HG03196 (cell line): ENCODE measurements at regions not wholly inside any gene's neighbourhood (a gene's known extent, or its start where the extent isn't known, plus 50 kb on each side); places are given as distances from the start of the nearest gene placed in this dataset.
"Not testable (repeated sequence)": the region's sequence is repeated elsewhere in the genome, so short reads cannot be mapped to it uniquely, and the experiment has no call there.

ENCODE experiments used
- ATAC-seq: cut with Tn5 transposase; IDR thresholded peaks from one replicate; pipeline ENCODE4 v1.9.1; 2021; ENCODE audit not compliant: unreplicated experiment

DNA sequence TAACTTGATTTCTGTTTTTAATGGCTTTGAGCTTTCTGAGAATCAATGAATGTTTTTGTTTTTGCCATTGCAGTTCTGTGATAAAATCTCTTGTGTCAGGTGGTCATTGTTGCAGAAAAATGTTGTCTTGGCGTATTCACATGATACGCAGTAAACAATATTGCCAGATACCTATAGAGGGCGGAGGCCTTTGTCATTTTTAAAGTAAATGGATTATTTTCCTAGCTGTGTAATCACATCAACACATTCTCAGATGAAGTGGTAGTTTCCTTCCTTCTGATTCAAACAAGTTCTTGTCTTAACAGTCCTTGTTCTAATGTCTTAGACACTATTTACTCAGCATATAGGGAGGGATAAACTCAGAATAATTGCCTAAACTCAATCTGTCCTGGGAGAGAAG is 109.9 kb upstream of the DAB2 start:
- ATAC-seq, result no peak

DNA sequence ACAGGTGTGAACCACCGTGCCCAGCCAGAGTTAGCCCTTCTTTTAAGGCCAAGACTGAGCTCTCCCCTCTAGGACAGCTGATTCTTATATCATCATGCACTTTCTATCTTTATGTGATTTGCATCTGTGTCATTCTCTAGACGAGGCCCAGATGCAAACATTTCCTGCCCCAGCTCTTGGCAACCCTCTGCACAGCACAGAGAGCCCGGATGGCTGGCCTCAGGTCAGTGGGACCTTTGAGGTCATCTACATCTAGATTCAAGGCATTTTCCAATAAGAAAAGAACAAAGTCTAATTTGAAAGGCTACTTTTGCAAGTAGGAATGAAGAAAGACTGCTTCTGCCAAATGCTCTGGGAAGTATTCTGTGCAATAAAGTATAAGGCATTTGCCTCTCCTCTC is 109.0 kb upstream of the DAB2 start:
- no peak for ATAC-seq

DNA sequence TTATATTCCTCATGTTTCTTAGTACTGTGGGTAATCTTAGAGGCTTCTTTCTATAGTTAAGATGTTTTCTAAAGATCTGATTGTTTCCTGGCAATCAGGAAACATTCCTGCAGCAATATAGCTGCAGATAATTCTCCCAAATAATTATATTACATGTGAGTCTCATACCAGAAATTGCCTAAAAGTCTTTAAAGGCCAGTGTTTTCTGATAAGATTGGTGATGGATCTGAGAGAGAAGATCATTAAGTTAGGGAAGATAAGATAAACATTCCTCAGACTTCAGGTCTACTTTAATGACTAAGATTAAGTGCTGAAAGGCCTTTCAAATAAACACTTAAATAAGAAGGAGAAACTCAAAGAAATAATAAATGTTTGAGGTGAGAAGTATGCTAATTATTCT is 107.7 kb upstream of the DAB2 start:
- no peak for ATAC-seq

DNA sequence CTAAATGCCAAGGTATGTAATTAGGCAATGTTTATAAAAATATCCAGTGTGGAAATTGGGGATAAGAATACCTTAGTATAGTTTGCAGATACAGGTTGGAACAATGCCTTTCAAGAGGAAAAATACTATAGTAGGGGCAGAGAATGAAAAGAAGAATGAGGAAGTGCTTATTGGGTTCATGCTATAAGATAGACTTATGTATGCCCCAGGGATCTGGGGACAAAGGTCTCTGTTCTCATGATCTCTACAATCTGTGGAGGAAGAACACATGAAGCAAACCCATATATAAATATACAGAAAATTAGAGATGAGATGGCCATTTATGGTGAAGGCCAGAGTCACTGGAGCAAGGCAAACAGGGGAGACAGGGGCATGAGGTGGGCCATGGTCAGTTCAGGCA is 106.5 kb upstream of the DAB2 start:
- no peak for ATAC-seq

DNA sequence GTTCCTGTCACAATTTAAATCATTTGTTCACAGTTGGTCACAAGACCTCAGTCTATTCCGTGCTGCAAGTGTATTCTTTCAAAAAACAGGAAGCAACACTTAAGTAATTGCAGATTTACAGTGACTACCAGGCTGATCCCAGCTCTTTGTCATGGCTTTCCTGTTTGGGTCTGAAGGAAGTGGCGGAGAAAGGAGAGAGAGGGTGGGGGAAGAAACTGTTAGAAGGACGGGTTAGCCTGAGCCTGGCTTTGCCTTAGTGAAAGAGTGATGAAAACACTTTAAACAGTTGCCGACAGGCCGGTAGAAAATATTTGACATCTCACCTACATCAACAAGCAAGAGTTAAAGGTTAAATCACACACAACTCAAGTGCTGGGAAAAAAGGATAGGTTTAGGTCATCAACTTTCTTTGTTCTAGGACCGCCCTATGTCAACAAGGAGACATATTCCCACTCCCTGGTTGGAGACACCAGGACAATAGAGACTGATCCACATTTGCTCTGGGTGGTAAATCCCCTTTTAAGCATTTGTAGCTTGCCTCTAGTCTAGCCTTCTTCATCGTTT is 102.2 kb upstream of the DAB2 start:
- no peak for ATAC-seq

DNA sequence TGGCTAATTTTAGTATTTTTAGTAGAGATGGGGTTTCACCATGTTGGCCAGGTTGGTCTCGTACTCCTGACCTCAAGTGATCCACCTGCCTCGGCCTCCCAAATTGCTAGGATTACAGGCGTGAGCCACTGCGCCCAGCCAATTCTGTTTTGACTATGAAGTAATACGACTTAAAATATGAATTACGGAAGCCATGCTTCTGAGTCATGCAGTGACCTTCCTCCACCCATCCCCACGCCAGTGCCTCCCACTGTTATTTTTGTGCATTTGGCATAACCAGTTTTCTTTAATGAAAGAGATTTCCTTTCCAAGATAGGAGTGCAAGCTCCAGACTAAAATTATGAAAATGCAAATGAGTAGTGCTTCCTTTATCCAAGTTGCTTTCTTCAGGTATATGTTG is 101.0 kb upstream of the DAB2 start:
- ATAC-seq, result not testable (repeated sequence)

DNA sequence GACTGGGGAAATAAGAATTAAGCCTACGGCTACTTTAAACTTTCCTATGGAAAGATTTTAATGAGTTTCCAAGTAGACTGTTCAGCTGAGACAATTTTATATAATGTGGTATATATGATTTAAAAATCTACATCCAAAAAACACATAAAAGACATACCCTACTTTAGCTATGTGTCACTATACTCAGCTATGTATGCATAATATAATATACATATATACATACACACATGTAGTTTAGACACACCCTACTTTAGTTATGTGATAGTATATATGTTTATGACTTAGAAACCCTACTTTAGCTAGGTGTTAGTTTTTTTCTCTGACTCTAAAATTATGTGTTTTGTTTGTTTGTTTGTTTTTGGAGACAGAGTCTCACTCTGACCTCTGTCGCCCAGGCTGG is 100.5 kb upstream of the DAB2 start:
- no peak for ATAC-seq

DNA sequence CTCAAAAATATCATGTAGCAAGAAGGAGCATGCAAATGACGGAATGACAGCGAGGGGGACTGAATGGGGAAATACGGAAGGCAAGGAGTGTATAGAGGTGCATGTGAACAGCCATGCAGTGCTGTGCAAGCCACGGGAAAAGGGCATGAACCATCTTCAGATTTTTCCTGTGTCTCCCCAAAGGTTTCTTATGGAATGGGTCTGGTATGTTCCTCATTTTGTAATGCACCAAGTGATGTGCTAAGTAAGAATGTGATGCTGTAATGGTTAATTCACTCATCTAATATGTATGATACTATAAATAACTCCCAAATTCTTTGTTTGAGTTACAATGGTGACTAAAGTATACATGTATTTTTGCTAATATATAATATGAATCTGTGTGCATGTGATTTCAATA is 99.0 kb upstream of the DAB2 start:
- ATAC-seq, result no peak

DNA sequence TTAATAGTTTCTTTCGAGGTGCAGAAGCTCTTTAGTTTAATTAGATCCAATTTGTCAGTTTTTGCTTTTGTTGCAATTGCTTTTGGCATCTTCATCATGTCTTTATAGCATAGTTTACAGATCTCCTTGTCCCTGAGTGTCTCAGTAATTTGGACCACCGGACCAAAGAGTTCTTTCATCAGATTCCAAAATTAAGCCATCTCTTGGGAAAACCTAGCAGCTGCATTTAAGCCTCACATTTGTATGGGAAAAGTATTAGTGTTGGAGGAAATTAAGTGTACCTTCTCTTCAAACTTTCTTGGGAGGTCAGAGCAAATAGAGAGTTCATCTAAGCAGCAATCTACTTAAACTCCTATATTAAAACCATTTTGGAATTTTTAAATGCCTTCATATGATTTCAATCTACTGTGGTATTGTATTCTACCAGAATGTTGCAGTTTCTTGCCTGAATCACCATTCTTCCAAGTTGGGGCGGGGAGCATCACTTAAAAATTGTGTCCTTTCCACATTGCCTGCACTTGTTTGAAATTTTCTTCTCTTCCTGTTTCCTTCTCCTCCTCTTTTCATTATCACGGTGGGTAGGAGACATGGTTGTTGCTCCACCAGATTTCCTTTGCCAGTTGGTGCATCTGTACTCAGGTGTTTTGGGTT is 97.3 kb upstream of the DAB2 start:
- ATAC-seq, result no peak

DNA sequence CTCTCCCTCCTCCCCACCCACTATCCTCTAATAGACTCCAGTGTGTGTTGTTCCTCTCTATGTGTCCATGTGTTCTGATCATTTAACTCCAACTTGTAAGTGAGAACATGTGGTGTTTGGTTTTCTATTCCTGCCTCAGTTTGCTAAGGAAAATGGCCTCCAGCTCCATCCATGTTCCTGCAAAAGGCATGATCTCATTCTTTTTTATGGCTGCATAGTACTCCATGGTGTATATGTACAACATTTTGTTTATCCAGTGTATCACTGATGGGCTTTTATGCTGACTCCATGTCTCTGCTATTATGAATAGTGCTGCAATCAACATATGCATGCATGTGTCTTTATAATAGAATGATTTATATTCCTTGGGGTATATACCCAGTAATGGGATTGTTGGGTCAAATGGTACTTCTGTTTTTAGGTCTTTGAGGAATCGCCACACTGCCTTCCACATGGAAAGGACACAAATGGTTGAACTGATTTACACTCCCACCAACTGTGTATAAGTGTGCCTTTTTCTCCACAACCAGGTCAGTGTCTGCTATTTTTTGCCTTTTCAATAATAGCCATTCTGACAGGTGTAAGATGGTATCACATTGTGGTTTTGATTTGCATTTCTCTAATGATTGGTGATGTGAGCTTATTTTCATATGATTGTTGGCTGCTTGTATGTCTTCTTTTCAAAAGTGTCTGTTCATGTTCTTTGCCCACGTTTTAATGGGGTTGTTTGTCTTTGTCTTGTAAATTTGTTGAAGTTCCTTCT is 96.5 kb upstream of the DAB2 start:
- no peak for ATAC-seq

DNA sequence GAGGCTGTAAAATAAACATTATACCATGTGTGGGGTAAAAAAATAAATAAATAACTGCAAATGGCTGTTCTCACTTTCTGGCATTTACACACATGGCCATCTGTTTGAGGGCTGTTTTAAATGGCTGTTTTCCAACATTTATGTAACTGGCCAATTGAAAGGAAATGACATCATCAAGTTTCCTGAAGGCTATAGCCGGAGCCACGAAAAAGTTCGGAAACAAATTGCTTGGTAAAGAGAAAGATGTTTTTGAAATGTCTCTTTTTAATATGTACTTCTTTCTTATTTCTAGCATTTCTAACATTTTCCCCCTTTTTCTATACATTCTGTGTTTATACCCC is 95.4 kb upstream of the DAB2 start:
- ATAC-seq, result no peak

DNA sequence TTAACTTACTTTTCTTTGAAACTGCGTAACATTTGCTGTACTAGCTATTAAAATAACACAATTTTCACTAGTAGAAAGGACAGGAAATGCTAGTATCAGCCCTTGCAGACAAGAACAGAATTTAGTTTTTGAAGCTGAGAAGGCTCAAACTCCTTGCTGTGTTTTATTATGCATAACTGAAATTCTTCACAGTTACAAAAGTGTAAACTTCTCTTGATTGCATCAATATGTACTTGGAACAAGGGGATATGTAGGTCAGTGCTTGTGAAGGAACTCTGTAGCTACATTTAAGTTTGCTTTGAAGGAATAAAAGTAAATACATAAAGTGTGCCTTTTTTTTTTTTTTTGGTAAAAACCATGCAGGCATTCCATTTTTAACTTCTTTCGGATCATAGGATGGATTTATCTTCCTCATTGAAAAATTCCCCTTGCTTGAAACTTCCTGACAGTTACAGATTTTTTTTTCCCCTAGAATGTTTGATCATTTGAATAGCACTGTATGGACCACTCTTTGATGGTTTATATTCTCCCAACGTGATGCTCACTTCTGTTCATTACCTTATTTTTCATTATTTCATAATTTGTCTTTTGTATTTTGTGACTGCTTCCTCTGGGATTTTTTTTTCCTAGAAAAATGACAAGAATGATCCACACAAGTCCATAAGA is 94.9 kb upstream of the DAB2 start:
- ATAC-seq, result no peak

DNA sequence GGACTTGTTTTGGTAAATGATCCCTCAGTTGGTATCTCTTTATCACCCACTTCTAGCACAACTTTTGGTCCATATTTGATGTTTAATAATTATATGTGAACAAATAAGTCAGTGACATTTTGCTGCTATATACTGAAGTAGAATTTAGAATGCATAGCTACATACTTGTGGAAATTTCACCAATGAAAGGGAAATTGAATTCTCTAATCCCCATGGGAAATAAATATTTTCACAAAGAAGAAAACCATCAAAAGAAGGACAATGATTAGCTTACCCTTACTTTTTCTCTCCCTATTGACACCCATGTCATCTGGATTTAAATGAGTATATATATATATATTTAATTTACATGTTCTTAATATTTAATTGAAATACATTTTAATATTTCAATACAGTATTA is 94.3 kb upstream of the DAB2 start:
- ATAC-seq, result no peak

DNA sequence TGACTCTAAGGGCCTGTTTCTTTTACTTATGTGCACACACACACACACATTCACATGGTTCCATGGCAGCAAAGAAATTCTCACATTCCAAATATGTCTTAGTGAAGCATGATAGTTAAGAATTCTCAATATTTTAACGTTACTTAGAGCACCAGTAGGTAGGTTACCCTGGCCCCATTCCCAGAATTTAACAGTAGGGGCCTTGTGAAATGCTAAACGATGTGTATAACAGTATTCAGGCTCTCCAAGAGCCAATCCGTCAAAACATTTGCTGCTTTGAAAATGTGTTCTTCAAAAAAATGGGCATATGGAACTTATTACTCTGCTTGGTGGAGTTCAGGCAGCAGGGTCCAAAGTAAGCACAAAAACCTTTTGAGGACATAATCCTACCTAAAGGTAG is 93.7 kb upstream of the DAB2 start:
- ATAC-seq, result no peak

DNA sequence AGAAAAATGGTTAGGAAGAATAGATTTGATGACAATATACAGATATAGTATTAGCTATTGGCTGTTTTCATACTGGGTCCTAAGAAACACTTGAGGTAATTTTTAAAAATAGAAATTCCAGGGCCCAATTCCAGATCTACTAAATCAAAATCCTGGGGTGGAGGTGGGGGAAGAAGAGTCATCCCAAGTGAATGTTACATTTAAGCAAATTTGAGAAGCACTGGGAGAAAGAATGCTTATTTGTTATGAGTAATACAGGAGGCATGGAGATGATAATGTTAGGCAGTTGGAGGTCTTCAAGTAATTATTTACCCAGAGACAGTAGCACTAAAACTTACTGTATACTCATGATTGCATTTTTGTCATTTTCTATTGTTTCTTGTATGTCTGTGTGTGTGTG is 93.0 kb upstream of the DAB2 start:
- ATAC-seq, result no peak

DNA sequence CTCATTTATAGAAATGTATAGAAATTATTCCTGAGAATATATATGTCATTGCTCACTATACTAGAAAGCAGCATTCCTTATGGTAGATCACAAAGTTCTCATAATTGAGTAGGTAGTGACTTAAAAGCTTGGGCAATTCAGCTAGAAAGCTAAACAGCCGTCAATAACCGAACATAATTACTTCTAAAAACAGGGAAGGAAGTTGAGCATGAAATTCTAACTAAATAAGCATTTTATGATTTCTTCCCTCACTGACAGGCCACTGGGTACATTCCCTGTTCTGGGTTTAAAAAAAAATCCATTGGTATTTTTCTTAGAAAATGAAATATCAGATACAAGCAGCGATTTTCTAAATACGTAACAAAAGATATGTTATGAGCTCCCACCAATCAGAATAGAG is 91.1 kb upstream of the DAB2 start:
- ATAC-seq, result no peak

DNA sequence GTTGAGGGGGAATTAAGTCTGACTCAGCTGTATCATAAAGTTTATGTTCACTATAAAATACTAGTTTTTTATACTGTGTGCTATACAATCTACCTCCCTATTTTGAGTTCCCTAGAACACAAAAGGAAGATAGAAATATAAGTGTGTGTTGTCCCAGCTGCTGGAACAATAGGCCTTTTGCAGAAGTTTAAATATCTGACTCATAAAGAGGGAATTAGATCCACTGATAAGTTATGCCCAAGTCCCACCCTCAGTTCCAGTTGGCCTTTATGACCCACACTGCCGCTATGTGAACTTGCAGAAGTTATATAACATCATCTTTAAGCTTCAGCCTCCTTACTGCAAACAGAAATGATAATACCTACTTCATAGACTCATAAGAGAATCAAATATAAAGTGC is 88.5 kb upstream of the DAB2 start:
- no peak for ATAC-seq

DNA sequence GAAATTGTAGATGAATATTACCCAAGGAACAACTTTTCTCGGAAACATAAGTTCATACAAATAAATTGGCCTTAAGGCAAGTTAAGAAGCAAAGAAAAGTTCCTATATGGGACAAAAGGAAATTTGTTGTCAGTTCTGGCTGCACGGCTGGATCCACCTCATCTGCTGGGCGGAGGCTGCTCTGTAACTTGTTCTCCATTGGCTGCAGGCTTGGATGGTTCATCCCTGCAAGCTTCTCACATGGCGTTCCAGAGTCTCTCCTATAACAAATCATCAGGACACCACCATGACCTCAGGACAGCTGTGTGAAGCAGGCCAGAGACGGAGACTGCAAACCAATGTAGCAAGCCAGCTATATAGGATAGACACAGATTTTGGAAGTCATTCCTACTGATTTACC is 81.4 kb upstream of the DAB2 start:
- ATAC-seq, result no peak

DNA sequence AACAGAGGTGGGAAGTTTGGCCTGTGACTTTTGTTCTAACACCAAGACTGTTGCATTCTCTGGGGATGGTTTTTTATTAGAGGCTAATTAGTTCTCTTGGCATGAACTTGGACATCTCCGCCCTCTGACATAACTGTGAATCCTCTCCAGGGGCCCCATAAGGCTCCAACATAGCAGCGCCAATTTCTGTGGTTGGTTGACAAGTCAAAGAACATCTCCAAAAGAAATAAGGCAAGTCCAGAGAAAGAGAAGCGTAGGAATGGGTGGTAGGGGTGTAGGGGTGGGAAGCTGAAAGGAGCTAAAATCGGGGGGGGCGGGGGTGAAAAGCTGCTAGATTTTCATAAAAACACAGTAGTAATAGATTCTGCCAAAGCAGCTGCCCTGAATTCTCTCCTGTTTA is 81.0 kb upstream of the DAB2 start:
- ATAC-seq, result no peak

DNA sequence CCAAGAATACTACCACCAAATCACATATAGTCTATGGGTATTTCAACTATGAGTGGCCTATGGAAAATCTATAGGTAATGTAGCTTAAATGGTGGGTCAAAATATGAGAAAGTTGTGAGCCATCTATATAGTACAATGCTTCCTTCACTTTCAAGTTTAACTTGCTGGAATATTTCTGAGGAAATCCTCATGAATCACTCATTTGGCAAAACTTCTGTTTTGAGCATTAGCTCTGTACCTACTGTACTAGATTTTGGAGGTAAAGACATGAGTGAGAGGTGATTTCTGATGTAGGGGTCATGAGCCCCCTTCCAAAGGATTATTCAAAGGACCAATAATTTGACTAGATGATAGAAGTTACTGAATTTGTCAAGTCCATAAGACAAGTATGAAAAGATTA is 80.6 kb upstream of the DAB2 start:
- ATAC-seq, result no peak

DNA sequence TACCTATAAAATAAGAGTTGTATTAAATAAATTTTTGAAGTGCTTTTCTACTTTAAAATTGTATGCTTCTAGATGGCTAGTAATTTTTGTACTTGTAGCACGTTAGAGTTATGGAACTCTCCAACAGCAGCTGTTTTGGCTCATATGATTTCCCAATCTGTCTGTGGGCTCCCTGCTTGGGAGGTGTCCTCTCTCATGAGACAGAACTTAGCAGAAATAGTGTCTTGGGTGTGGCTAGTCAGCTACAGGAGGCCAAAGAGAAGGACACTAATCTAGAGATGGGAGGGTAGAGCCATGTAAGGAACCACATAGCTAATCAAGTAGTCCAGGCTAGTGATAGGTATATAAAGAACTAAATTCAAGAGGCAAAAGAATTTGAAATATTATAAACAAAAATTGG is 78.4 kb upstream of the DAB2 start:
- no peak for ATAC-seq

DNA sequence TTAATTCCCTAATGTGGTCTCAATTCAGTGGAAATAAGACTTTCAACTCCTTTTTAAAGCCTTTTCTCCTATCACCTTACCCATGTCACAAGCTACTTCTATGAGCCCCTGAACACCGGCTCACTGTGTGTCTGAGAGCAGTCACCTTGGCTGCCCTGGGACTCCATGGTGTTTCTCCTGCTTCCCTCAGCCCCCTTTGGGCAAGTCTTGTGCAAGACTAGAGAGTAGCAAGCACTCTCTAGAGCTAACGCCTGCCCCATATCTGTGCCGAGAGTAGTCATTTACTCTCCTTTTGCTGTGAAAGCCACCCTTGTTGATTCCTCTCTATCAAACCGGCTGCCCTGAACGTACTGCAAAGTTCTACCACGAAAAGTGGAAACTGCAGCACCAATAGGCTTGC is 77.9 kb upstream of the DAB2 start:
- no peak for ATAC-seq
